Stomach (tissue), 8 donors: ENCODE measurements at regions not wholly inside any gene's neighbourhood (a gene's known extent, or its start where the extent isn't known, plus 50 kb on each side); places are given as distances from the start of the nearest gene placed in this dataset.

ENCODE experiments used
- DNase-seq, 2 donors: peaks; one replicate each; pipeline versions ENCODE4 v3.0.0 to v3.0.0-alpha.2; 2013 to 2019
- H3K27ac ChIP-seq, 5 donors: fragments of 200-600 bp in 4 of 5; sonication (generic) in 4 of 5; one replicate each; pipeline ENCODE4 v1.5.1; 2013 to 2019; ENCODE audit warnings: mild to moderate bottlenecking in 1 of 5, moderate library complexity in 1 of 5
- H3K27me3 ChIP-seq, 3 donors: fragments of 200-600 bp; sonication (generic); one replicate each; pipeline ENCODE4 v1.5.1; 2017 to 2019; ENCODE audit warnings: mixed run types in 1 of 3
- H3K36me3 ChIP-seq, 4 donors: fragments of 200-600 bp; sonication (generic); 1 replicate in 3 of 4; 2 replicates in 1 of 4; pipeline ENCODE4 v1.5.1; 2016 to 2019
- H3K4me1 ChIP-seq, 4 donors: fragments of 200-600 bp; sonication (generic); one replicate each; pipeline ENCODE4 v1.5.1; 2016 to 2019
- H3K4me3 ChIP-seq, 4 donors: fragments of 200-600 bp; sonication (generic) in 3 of 4; one replicate each; pipeline ENCODE4 v1.5.1; 2016 to 2019; ENCODE audit warnings: mild to moderate bottlenecking in 1 of 4
- H3K9me3 ChIP-seq, 4 donors: fragments of 200-600 bp; sonication (generic); one replicate each; pipeline ENCODE4 v1.5.1; 2016 to 2019
- EP300 ChIP-seq: sonication (generic); formaldehyde crosslinking; IDR thresholded peaks from one replicate; pipeline ENCODE4 v1.6.1; 2017; ENCODE audit warnings: antibody characterized with exemption
- POLR2A ChIP-seq, 4 donors: fragments of 450-650 bp; IDR thresholded peaks; one replicate each; pipeline ENCODE4 v1.6.1; 2016; ENCODE audit warnings: antibody characterized with exemption in 4 of 4, control low read depth in 2 of 4, mild to moderate bottlenecking in 1 of 4, moderate library complexity in 1 of 4
- POLR2AphosphoS5 ChIP-seq, 3 donors: sonication (generic); formaldehyde crosslinking; IDR thresholded peaks; one replicate each; pipeline ENCODE4 v1.6.1; 2016; ENCODE audit warnings: antibody characterized with exemption in 3 of 3
- WGBS, 5 donors: extraction: QIAGEN DNeasy Blood & Tissue Kit in 3 of 5; methylation state at CpG; one replicate each; pipeline versions ENCODE4 v1.1.5 to v1.1.7; 2013 to 2018; 5-methylcytosine and 5-hydroxymethylcytosine counted together
- intact Hi-C: fragments of 100-400 bp; cut with DNase I; formaldehyde crosslinking; loops from one replicate; pipeline ENCODE4 v1.15.1; 2023; ENCODE audit warnings: low total_unique reads
- TF ChIP-seq, protein P1 (sequence below), 7 experiments: fragments of 450-650 bp in 4 of 7; fragments of 200-600 bp in 3 of 7; sonication (generic) in 3 of 7; IDR thresholded peaks; one replicate each; pipeline ENCODE4 v1.5.1; 2016 to 2019; ENCODE audit warnings: antibody characterized with exemption in 7 of 7, control low read depth in 2 of 7, mild to moderate bottlenecking in 1 of 7
- donor health status: healthy with polysubstance abuse.
- donor health status: Bipolar disorder and iron deficiency.
- donor health status: healthy.

- no peaks in the 10 kb centered on the region for H3K4me1 ChIP-seq
- H3K27ac ChIP-seq, result no peak overlapping the region
- no peak for DNase-seq
- no peaks in the 10 kb centered on the region for H3K9me3 ChIP-seq
- intact Hi-C loops, result no loop called here
- H3K27me3 ChIP-seq, result peaks cover 0 to 25% (median 0%) of the 10 kb centered on the region in 3 donors
- no peak for TF ChIP-seq POLR2A (IDR thresholded peaks at IDR 0.05)
- TF ChIP-seq EP300, result no peak
- no peak for TF ChIP-seq POLR2AphosphoS5 (IDR thresholded peaks at IDR 0.05)
- TF ChIP-seq, protein P1, sequence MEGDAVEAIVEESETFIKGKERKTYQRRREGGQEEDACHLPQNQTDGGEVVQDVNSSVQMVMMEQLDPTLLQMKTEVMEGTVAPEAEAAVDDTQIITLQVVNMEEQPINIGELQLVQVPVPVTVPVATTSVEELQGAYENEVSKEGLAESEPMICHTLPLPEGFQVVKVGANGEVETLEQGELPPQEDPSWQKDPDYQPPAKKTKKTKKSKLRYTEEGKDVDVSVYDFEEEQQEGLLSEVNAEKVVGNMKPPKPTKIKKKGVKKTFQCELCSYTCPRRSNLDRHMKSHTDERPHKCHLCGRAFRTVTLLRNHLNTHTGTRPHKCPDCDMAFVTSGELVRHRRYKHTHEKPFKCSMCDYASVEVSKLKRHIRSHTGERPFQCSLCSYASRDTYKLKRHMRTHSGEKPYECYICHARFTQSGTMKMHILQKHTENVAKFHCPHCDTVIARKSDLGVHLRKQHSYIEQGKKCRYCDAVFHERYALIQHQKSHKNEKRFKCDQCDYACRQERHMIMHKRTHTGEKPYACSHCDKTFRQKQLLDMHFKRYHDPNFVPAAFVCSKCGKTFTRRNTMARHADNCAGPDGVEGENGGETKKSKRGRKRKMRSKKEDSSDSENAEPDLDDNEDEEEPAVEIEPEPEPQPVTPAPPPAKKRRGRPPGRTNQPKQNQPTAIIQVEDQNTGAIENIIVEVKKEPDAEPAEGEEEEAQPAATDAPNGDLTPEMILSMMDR (IDR thresholded peaks at IDR 0.05), result no peak
- H3K36me3 ChIP-seq, result no peaks in the 10 kb centered on the region
- 47 to 76% (median 63%) methylated on average over 3 of the region's 3 CpGs for WGBS, 5 donors
- H3K4me3 ChIP-seq, result no peak overlapping the region
Measured at GRCh38 chr1:38431535-38432376, 385.2 kb upstream of the POU3F1 start.

- intact Hi-C loops, result no loop called here
- Histone ChIP-seq H3K36me3 (no peaks in the 10 kb centered on the region), H3K9me3 (no peaks in the 10 kb centered on the region), H3K4me1 (no peaks in the 10 kb centered on the region), H3K27ac (no peak overlapping the region), H3K27me3 (peaks cover 0 to 24% (median 0%) of the 10 kb centered on the region in 3 donors), H3K4me3 (no peak overlapping the region)
- no peak for DNase-seq
- TF ChIP-seq POLR2AphosphoS5 (IDR thresholded peaks at IDR 0.05) (no peak), POLR2A (IDR thresholded peaks at IDR 0.05) (no peak), EP300 (no peak)
- TF ChIP-seq, protein P1 (IDR thresholded peaks at IDR 0.05), result no peak
Measured at GRCh38 chr1:38430949-38431348, 384.4 kb upstream of the POU3F1 start.

DNA sequence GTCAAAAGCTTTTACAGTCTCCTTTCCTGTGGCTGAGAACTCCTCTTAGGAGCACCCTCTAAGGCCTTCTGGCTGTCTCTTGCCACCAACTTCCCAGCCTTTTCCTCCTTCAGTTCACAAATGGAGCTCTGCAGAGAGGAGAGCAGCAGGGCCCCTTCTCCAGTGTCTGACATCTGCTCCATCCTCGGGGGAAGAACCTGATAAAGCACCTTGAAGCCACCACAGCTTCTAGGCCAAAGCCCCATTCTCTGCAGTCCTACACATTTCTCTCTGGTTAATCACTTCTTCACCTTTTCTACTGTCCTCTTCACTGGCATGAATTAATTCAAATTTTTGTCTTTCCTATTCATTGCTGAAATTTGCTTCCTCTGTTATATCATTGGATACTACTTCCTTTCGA lies 378.1 kb upstream of the POU3F1 start:
- Histone ChIP-seq H3K27ac (no peak overlapping the region), H3K4me1 (no peaks in the 10 kb centered on the region), H3K9me3 (no peaks in the 10 kb centered on the region), H3K36me3 (no peaks in the 10 kb centered on the region), H3K27me3 (peaks cover 0 to 14% (median 0%) of the 10 kb centered on the region in 3 donors), H3K4me3 (no peak overlapping the region)
- DNase-seq, result no peak
- 73 to 85% (median 77%) methylated on average over 2 of the region's 2 CpGs for WGBS, 5 donors
- intact Hi-C loops, result no loop called here
- TF ChIP-seq, protein P1 (IDR thresholded peaks at IDR 0.05), result no peak
- no peak for TF ChIP-seq POLR2A (IDR thresholded peaks at IDR 0.05)

DNA sequence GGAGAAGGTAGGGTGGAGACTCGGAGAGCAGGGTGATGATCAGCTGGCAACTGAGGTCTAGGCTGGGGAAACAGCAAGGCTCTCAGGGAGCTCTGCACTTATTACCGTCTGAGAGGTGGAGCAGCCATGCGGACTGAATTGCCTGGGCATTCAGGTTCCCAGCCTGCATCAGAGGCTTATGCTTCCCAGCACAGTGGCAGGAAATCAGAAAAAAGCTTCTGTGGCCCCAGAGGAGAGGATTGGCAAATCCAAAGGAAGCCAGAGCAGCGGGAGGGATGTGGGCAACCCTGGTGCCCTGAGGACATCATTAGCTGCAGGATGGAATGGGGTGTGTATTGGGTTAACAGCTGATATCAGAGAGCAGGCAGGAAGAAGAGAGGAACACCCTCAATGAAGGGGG lies 374.1 kb upstream of the POU3F1 start:
- H3K9me3 ChIP-seq, result peaks cover 0 to 5% (median 4%) of the 10 kb centered on the region in 4 donors
- intact Hi-C loops, result no loop called here
- peaks cover 0 to 14% (median 0%) of the 10 kb centered on the region in 3 donors for H3K27me3 ChIP-seq
- no peaks in the 10 kb centered on the region for H3K36me3 ChIP-seq
- WGBS, 5 donors, result 75 to 82% (median 77%) methylated on average over 4 of the region's 4 CpGs
- no peak for DNase-seq
- H3K27ac ChIP-seq, result no peak overlapping the region
- no peak for TF ChIP-seq EP300
- H3K4me1 ChIP-seq, result no peaks in the 10 kb centered on the region
- H3K4me3 ChIP-seq, result no peak overlapping the region
